ENCODE measurements at regions not wholly inside any gene's neighbourhood (a gene's known extent, or its start where the extent isn't known, plus 50 kb on each side); places are given as distances from the start of the nearest gene placed in this dataset.

DNA sequence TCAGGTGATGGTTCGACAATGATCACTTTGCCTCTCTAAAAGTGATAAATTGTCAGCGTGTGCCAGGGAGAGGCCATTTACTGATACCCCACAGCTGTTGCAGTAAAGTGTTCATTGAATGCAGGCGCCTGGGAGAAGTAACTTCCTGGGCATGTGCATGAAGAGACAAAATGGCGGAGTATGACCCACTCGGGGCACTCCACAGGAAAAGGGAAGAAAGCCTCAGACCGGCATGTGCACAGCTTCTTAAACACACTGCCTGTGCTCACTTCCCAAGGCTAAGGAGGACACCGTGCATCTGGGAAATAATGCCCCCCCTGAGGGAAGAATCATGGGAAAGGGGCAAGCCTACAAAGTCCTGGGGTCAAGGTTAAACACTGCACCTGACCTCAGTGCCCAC, 329.5 kb downstream of the ICE1 start:
- TF ChIP-seq, protein P1, sequence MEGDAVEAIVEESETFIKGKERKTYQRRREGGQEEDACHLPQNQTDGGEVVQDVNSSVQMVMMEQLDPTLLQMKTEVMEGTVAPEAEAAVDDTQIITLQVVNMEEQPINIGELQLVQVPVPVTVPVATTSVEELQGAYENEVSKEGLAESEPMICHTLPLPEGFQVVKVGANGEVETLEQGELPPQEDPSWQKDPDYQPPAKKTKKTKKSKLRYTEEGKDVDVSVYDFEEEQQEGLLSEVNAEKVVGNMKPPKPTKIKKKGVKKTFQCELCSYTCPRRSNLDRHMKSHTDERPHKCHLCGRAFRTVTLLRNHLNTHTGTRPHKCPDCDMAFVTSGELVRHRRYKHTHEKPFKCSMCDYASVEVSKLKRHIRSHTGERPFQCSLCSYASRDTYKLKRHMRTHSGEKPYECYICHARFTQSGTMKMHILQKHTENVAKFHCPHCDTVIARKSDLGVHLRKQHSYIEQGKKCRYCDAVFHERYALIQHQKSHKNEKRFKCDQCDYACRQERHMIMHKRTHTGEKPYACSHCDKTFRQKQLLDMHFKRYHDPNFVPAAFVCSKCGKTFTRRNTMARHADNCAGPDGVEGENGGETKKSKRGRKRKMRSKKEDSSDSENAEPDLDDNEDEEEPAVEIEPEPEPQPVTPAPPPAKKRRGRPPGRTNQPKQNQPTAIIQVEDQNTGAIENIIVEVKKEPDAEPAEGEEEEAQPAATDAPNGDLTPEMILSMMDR (IDR thresholded peaks at IDR 0.05) = no peak
- TF ChIP-seq POLR2A (IDR thresholded peaks at IDR 0.05) (no peak), EP300 (IDR thresholded peaks at IDR 0.05) (no peak), POLR2AphosphoS5 (IDR thresholded peaks at IDR 0.05) (no peak)

Measured in sigmoid colon (tissue), 4 donors.